SK-MEL-5 (cell line): ENCODE measurements at regions not wholly inside any gene's neighbourhood (a gene's known extent, or its start where the extent isn't known, plus 50 kb on each side); places are given as distances from the start of the nearest gene placed in this dataset.
"Not testable (repeated sequence)": the region's sequence is repeated elsewhere in the genome, so short reads cannot be mapped to it uniquely, and the experiment has no call there.

Experiments
- DNase-seq: peaks from one replicate; pipeline ENCODE4 v3.0.0-alpha.2; 2016; ENCODE audit warnings: low read depth, low spot score
- in situ Hi-C: cut with HindIII; loops from 2 replicates; pipeline ENCODE4 v1.10.0; 2016; ENCODE audit warnings: low sequenced_read_pairs, high pct_unique_total_duplicates, low pct_unique_long_range_greater_than_20kb
- small RNA-seq, 2 experiments: library from RNA; depleted of rRNA; stranded (forward); fragments of <200 nt; gene quantifications; one replicate each; pipeline ENCODE3, GENCODE V24; 2014

DNA sequence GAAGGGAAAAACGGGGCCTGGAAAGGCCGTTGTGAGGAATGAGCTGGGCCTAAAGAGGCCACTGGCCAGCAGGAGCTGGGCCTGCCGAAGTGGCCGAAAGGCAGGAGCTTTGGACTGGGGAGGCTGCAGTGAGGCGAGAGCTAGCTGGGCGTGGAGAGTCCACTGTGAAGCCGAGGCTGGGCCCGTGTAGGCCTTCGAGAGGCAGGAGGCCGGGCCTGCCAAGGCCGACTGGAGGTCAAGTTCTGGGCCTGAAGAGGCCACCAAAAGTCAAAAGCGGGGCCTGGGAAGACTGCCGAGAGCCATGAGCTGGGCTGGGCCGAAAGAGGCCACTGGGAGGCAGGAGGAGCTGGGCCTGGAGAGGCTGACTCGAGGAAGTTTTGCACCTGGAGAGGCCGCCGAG lies 69.6 kb upstream of the COBL start:
- DNase-seq, in situ Hi-C loops: not testable (repeated sequence)

DNA sequence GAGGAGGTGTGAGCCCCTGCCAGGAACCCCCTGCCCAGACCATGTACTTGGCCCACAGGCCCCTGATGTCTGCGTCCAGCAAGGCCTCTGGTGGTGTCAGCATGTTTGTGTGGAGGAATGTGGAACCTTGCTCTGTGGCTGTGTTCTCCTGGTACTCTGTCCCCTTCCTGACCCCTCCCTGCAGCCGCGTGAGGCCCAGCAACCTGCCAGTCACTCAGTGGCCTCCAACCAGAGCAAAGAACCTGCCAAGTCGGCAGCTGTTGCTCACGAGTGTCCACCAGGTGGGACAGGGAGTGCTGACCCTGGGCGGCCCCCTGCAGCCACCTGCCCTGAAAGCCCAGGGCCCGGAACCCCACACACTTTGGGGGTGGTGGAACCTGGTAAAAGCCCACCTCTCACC lies 65.6 kb upstream of the COBL start:
- DNase-seq, in situ Hi-C loops: not testable (repeated sequence)

DNA sequence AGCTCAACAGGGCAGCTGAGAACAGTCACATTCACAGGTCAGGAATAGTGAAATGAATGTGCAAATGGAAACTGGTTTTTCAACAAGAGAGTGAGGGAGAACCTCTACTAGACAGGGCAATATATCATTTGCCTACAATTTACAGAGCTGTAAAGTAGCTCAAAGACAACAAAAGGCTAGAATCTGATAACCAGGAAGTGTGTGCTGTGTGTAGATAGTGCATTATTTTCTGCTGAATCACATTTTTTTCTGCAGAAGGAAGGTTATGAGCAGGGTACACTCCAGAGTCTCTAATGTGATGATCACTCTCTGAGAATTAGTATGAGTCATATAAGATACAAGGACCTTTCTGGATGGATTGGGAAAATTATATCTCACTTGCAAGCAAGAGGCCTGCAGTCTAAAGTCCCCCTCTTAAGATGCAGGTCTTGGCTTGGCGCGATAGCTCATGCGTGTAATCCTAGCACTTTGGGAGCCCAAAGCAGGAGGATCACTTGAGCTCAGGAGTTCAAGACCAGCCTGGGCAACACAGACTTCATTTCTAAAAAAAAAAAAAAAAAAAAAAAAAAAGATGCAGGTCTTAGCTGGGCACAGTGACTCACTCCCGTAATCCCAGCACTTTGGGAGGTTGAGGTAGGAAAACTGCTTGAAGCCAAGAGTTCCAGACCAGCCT lies 59.9 kb upstream of the COBL start:
- no peak for DNase-seq
- in situ Hi-C loops: no loop called here

DNA sequence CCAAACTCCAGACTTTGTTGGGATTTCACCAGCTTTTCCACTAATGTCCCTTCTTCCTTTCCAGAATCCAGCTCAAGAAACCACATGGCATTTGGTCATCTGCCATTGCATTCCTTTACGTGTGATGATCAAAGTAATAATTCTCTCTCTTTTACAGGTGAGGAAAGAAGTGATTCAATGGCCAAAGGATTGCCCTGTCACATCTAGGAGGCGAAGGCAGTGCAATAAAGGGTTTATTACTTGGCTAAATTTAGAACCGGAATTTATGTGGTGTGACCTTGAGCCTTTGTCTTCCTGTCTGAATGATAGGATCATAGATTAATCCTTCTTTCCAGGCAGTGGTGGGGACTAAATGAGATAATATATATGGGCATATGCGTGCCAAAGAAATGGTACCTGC lies 58.3 kb upstream of the COBL start:
- DNase-seq: no peak
- in situ Hi-C loops: no loop called here

DNA sequence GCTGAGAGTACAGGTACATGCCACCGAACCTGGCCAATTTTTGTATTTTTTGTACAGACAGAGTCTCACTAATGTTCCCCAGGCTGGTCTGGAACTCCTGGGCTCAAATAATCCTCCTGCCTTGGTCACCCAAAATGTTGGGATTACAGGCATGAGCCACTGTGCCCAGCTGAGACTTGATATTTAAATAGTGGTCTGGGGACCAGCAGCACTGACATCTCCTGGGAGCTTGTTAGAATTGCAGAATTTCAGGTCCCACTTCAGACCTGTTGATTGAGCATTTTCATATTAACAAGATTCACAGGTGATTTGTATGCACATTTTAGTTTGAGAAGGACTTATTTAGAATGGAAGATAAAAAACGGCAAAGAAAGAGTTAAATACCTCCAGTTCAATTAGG lies 57.0 kb upstream of the COBL start:
- DNase-seq, in situ Hi-C loops: not testable (repeated sequence)

DNA sequence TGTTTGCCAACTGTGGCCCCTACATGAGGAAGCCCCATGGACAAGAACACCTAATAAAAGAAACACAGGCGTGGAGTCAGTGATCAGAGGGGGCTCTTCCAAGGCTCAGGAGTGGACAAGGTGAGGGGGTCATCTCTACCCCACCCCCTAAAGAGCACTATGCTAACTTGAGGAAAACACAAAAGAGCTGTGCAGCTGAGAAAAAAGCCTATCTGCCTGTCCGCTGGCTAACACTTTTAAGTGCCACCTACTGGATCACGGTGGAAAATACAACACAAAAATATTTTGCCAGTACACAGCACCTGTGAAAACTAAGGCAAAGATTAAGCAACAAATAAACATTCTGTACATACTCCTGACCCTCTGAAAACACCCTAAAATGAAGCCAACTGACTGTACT lies 53.1 kb upstream of the COBL start:
- in situ Hi-C loops: no loop called here
- peak; percentile 58 for DNase-seq

DNA sequence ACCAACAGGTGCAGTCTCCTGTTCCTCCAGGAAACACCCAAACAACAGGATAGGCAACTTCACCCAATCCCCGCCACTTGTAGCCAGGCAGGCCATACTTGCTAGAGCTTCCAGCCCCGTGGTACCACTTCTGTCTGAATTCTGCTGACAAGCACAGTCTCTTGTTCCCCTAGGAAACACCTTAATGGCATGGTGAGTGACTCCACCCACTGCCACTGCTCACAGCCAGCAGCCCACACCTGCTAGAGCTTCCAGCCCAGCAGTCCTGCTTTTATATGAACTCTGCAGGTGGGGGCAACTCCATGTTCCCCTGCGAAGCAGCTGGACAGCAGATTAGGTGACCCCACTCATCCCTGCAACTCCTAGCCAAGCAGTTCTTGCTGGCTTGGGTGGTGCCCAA lies 52.6 kb upstream of the COBL start:
- DNase-seq, in situ Hi-C loops: not testable (repeated sequence)

DNA sequence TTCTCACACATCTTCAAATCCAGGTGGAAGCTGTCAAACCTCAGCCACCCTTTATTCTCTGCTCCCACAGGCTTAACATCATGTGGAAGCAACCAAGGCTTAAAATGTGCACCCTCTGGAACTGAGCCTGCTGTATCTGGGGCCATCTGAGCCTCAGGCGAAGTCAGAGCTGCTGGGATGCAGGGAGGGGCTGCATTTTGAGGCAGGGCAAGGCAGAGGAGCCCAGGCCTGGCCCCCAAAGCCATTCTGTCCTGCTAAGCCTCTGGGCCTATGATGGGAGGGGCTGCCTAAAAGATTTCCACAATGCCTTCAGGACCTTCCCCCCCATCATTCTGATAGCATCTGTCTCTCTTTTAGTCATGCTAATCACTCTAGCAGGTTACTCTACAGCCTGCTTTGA lies 51.7 kb upstream of the COBL start:
- in situ Hi-C loops: no loop called here
- DNase-seq: no peak

DNA sequence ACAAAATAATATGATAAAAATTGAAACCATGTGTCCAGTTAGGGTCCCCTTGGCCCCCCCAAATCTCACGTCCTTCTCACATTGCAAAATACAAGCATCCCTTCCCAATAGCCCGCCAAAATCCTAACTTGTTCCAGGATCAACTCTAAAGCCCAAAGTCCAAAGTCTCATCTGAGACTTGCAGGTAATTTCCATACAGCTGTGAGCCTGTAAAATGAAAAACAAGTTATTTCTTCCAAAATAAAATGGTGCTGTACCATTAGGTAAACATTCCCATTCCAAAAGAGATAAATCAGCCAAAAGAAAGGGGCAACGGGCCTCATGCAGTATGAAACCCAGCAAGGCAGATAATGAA lies 51.0 kb upstream of the COBL start:
- in situ Hi-C loops: no loop called here

DNA sequence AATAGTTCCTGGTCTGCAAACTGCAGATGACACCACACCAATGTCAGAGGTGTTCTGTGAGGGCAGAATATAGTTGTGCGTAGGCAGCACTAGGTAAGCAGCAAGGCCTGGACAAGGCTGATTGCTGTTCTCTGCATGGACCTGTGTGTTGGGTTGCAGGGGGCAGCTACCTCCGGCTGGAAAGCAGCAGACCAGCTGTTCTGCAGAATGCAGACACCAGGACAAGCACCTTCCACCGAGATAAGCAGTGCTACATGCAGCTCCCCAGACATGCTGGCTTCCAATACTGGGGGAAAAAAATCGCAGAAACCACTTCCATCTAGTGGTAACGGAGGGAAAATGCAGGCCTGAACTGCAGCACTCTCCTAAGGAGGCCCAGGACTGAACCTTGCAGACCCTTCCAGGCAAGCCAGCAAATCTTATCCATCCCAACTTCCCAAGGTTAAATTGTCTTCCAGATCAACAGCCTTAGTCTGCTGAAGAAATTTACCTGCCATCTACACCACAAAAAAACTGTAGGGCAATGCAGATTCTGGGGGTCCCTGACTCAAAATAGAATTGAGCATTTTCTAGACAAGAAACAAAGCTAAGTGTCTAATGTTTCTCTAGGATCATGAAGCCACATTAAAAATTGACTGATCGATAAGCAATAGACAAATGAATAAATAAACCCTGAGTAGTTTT lies 50.5 kb upstream of the COBL start:
- in situ Hi-C loops: no loop called here
- peak; percentile 80 for DNase-seq

More for the DNA sequence above, 51.0 kb upstream of the COBL start:
- DNase-seq: no peak

Small RNAs in the stretch of these regions (small RNA-seq; reads per million reads assigned to genes)
- 0 reads per million in 2 experiments for gene RF00322
- gene RN7SL292P: 0 reads per million in 2 experiments
- gene ROBO2P1: 0 reads per million in 2 experiments
